Psoas muscle (tissue), 7 donors: ENCODE measurements at regions not wholly inside any gene's neighbourhood (a gene's known extent, or its start where the extent isn't known, plus 50 kb on each side); places are given as distances from the start of the nearest gene placed in this dataset.
"Not testable (repeated sequence)": the region's sequence is repeated elsewhere in the genome, so short reads cannot be mapped to it uniquely, and the experiment has no call there.

ENCODE experiments used
- ATAC-seq, 4 donors: fragments of 200-7000 bp; cut with Tn5 transposase; one replicate each; pipeline ENCODE4 v1.9.1; 2020; ENCODE audit warnings: moderate library complexity in 3 of 4, mild to moderate bottlenecking in 2 of 4
- DNase-seq, 2 donors: peaks; one replicate each; pipeline ENCODE4 v3.0.0-alpha.2; 2020
- H3K27ac ChIP-seq: fragments of 200-600 bp; one replicate; pipeline ENCODE4 v1.8.0; 2022
- H3K27me3 ChIP-seq, 3 donors: fragments of 200-600 bp in 1 of 3; one replicate each; pipeline versions ENCODE4 v1.6.1 to v1.8.0; 2013 to 2022; ENCODE audit warnings: low read length in 2 of 3, mild to moderate bottlenecking in 2 of 3, moderate library complexity in 1 of 3; ENCODE audit not compliant: insufficient read depth in 3 of 3
- H3K36me3 ChIP-seq, 2 donors: fragments of 200-600 bp in 1 of 2; one replicate each; pipeline versions ENCODE4 v1.6.1 to v1.8.0; 2013 to 2022; ENCODE audit warnings: low read depth in 1 of 2, mild to moderate bottlenecking in 1 of 2, moderate library complexity in 1 of 2; ENCODE audit not compliant: insufficient read depth in 1 of 2
- H3K4me1 ChIP-seq: fragments of 200-600 bp; one replicate; pipeline ENCODE4 v1.8.0; 2022
- H3K4me3 ChIP-seq: fragments of 200-600 bp; one replicate; pipeline ENCODE4 v1.8.0; 2022; ENCODE audit warnings: mild to moderate bottlenecking
- H3K9me3 ChIP-seq: fragments of 200-600 bp; one replicate; pipeline ENCODE4 v1.8.0; 2022
- CTCF ChIP-seq: fragments of 200-600 bp; IDR thresholded peaks from one replicate; pipeline ENCODE4 v1.8.0; 2022; ENCODE audit warnings: antibody characterized with exemption
- WGBS, 3 donors: extraction: QIAGEN DNeasy Blood & Tissue Kit; methylation state at CpG; one replicate each; pipeline versions ENCODE4 v1.1.6 to v1.1.7; 2013; 5-methylcytosine and 5-hydroxymethylcytosine counted together
- intact Hi-C, 2 donors: fragments of 100-400 bp; cut with DNase I; formaldehyde crosslinking; loops; one replicate each; pipeline versions ENCODE4 v1.11.0 to v1.14.2; 2022
- donor health status: healthy with polysubstance abuse.
- donor health status: DM: no; HTN: no; CAD: no; lungs with moderate emphysema.
- donor health status: Bipolar disorder and iron deficiency.
- donor health status: healthy.
- donor health status: DM: yes; HTN: yes; CAD: no.
- donor health status: DM: no; HTN: no; CAD: no.
- donor health status: DM: yes; HTN: yes; CAD: no.

GRCh38 chr10:126749015-126749655 is 78.6 kb upstream of the C10orf90 start:
- peak; percentile 51 for TF ChIP-seq CTCF
- H3K9me3 ChIP-seq, result no peaks in the 10 kb centered on the region
- intact Hi-C loops, result loop anchor here (5.0 to 10.0 kb wide), 2 partner anchors 764 to 767 kb away; no protein-coding TSS in a partner anchor
- peaks cover 0 to 2% (median 0%) of the 10 kb centered on the region in 3 donors for H3K27me3 ChIP-seq
- no peak overlapping the region for H3K4me3 ChIP-seq
- H3K27ac ChIP-seq, result no peak overlapping the region
- no peaks in the 10 kb centered on the region for H3K4me1 ChIP-seq
- H3K36me3 ChIP-seq, result no peaks in the 10 kb centered on the region
- DNase-seq (peak; percentile 51 to 77), ATAC-seq (peak in 3 of 4 donors; percentile 38 to 67 (median 55))
- 11 to 20% (median 15%) methylated on average over 5 of the region's 5 CpGs for WGBS, 3 donors

- Histone ChIP-seq H3K4me3 (no peak overlapping the region), H3K9me3 (no peaks in the 10 kb centered on the region), H3K36me3 (no peaks in the 10 kb centered on the region), H3K27ac (no peak overlapping the region), H3K27me3 (no peaks in the 10 kb centered on the region), H3K4me1 (no peaks in the 10 kb centered on the region)
- DNase-seq, result no peak
- no peak for TF ChIP-seq CTCF
- ATAC-seq, result no peak
- 74 to 90% (median 77%) methylated on average over 10 of the region's 10 CpGs for WGBS, 3 donors
- intact Hi-C loops, result no loop called here
Measured at GRCh38 chr10:126754966-126755365, 84.5 kb upstream of the C10orf90 start.

GRCh38 chr10:126758867-126759266 is 88.4 kb upstream of the C10orf90 start:
- no peaks in the 10 kb centered on the region for H3K36me3 ChIP-seq
- no peak for TF ChIP-seq CTCF
- no peak overlapping the region for H3K4me3 ChIP-seq
- H3K9me3 ChIP-seq, result no peaks in the 10 kb centered on the region
- intact Hi-C loops, result no loop called here
- no peaks in the 10 kb centered on the region for H3K27me3 ChIP-seq
- WGBS, 3 donors, result 90 to 98% (median 91%) methylated on average over 1 of the region's 1 CpG
- no peaks in the 10 kb centered on the region for H3K4me1 ChIP-seq
- no peak for DNase-seq
- H3K27ac ChIP-seq, result no peak overlapping the region
- ATAC-seq, result no peak

- Histone ChIP-seq H3K27me3 (no peaks in the 10 kb centered on the region), H3K27ac (no peak overlapping the region), H3K4me1 (no peaks in the 10 kb centered on the region), H3K4me3 (no peak overlapping the region), H3K9me3 (peaks cover 5% of the 10 kb centered on the region), H3K36me3 (no peaks in the 10 kb centered on the region)
- no peak for TF ChIP-seq CTCF
- no peak for ATAC-seq
- WGBS, 3 donors, result 57 to 65% (median 63%) methylated on average over 4 of the region's 4 CpGs
- intact Hi-C loops, result no loop called here
- no peak for DNase-seq
Measured at GRCh38 chr10:126759531-126759930, 89.0 kb upstream of the C10orf90 start.

GRCh38 chr10:126766646-126767045 is 96.2 kb upstream of the C10orf90 start:
- DNase-seq, H3K4me3 ChIP-seq, H3K36me3 ChIP-seq, H3K4me1 ChIP-seq, intact Hi-C loops, H3K27ac ChIP-seq, H3K27me3 ChIP-seq, H3K9me3 ChIP-seq, ATAC-seq: not testable (repeated sequence)
- 64 to 70% (median 65%) methylated on average over 6 of the region's 6 CpGs for WGBS, 3 donors
